Coronary artery (tissue), 2 donors: ENCODE measurements at regions not wholly inside any gene's neighbourhood (a gene's known extent, or its start where the extent isn't known, plus 50 kb on each side); places are given as distances from the start of the nearest gene placed in this dataset.

ENCODE experiments used
- DNase-seq: peaks from one replicate; pipeline ENCODE4 v3.0.0-alpha.2; 2017; ENCODE audit warnings: low spot score
- H3K27ac ChIP-seq, 2 donors: fragments of 200-600 bp; sonication (generic); one replicate each; pipeline ENCODE4 v1.5.1; 2016 to 2019
- H3K4me3 ChIP-seq: fragments of 200-600 bp; sonication (generic); 2 replicates; pipeline ENCODE4 v1.5.1; 2016; ENCODE audit warnings: mild to moderate bottlenecking, moderate library complexity
- CTCF ChIP-seq: fragments of 200-600 bp; sonication (generic); IDR thresholded peaks from one replicate; pipeline ENCODE4 v1.5.1; 2019; ENCODE audit warnings: antibody characterized with exemption

- Histone ChIP-seq H3K27ac (no peak overlapping the region), H3K4me3 (no peak overlapping the region)
- TF ChIP-seq CTCF: no peak
- DNase-seq: no peak
Observed at GRCh38 chr14:27484633-27485032, 886.8 kb upstream of the NOVA1 start.

- Histone ChIP-seq H3K27ac (no peak overlapping the region), H3K4me3 (no peak overlapping the region)
- DNase-seq: no peak
- TF ChIP-seq CTCF: no peak
Observed at GRCh38 chr14:27485193-27485592, 887.4 kb upstream of the NOVA1 start.

- DNase-seq: no peak
- no peak overlapping the region for H3K27ac ChIP-seq
- TF ChIP-seq CTCF: no peak
- no peak overlapping the region for H3K4me3 ChIP-seq
Observed at GRCh38 chr14:27506272-27506671, 908.4 kb upstream of the NOVA1 start.

- H3K27ac ChIP-seq: no peak overlapping the region
- H3K4me3 ChIP-seq: no peak overlapping the region
- DNase-seq: no peak
- no peak for TF ChIP-seq CTCF
Observed at GRCh38 chr14:27528328-27528727, 930.5 kb upstream of the NOVA1 start.

GRCh38 chr14:27536748-27537147 lies 938.9 kb upstream of the NOVA1 start:
- Histone ChIP-seq H3K27ac (no peak overlapping the region), H3K4me3 (no peak overlapping the region)
- no peak for TF ChIP-seq CTCF
- no peak for DNase-seq

- H3K27ac ChIP-seq: no peak overlapping the region
Observed at GRCh38 chr14:27546111-27546510, 948.3 kb upstream of the NOVA1 start.

GRCh38 chr14:27553790-27554189 lies 956.0 kb upstream of the NOVA1 start:
- no peak for TF ChIP-seq CTCF
- no peak for DNase-seq
- Histone ChIP-seq H3K27ac (no peak overlapping the region), H3K4me3 (no peak overlapping the region)

More at GRCh38 chr14:27546111-27546510, 948.3 kb upstream of the NOVA1 start:
- H3K4me3 ChIP-seq: no peak overlapping the region
- TF ChIP-seq CTCF: no peak
- DNase-seq: no peak
